ENCODE measurements at regions not wholly inside any gene's neighbourhood (a gene's known extent, or its start where the extent isn't known, plus 50 kb on each side); places are given as distances from the start of the nearest gene placed in this dataset.

- no peak for TF ChIP-seq CTCF (IDR thresholded peaks at IDR 0.05)
- TF ChIP-seq POLR2A (IDR thresholded peaks at IDR 0.05), result no peak
These were observed 93.3 kb upstream of the TOM1L1 start for GRCh38 chr17:54807331-54807730.

Data from esophagus squamous epithelium (tissue), 4 donors.